Calu3 (cell line): ENCODE measurements at regions not wholly inside any gene's neighbourhood (a gene's known extent, or its start where the extent isn't known, plus 50 kb on each side); places are given as distances from the start of the nearest gene placed in this dataset.

ENCODE experiments used
- BruUV-seq: library from RNA; stranded (reverse); fragments of 400-500 nt; replicated peaks from 2 replicates; lab custom pipeline; 2021; lab: Mats Ljungman, UMichigan
- CTCF ChIA-PET: fragments of 300-600 bp; sonication (Branson Sonifier 250); formaldehyde crosslinking; loops from one replicate; lab custom pipeline; 2022; ENCODE audit warnings: antibody characterized with exemption; lab: Charles Lee
- DNase-seq: peaks from one replicate; pipeline ENCODE4 v3.0.0; 2022
- H3K27ac Mint-ChIP-seq: one replicate; pipeline ENCODE4 v1.8.0; 2022; ENCODE audit warnings: mixed read lengths; ENCODE audit not compliant: unreplicated experiment
- H3K27me3 Mint-ChIP-seq: one replicate; pipeline ENCODE4 v1.8.0; 2022; ENCODE audit warnings: mixed read lengths; ENCODE audit not compliant: unreplicated experiment
- H3K36me3 Mint-ChIP-seq: one replicate; pipeline ENCODE4 v1.8.0; 2022; ENCODE audit warnings: mild to moderate bottlenecking, moderate library complexity, mixed read lengths; ENCODE audit not compliant: insufficient read depth, unreplicated experiment
- H3K4me1 Mint-ChIP-seq: one replicate; pipeline ENCODE4 v1.8.0; 2022; ENCODE audit warnings: mild to moderate bottlenecking, low read depth, mixed read lengths; ENCODE audit not compliant: unreplicated experiment
- H3K4me3 Mint-ChIP-seq: one replicate; pipeline ENCODE4 v1.8.0; 2022; ENCODE audit warnings: mild to moderate bottlenecking, low read depth, moderate library complexity, mixed read lengths; ENCODE audit not compliant: unreplicated experiment
- H3K9me3 Mint-ChIP-seq: one replicate; pipeline ENCODE4 v1.8.0; 2022; ENCODE audit warnings: low read depth, mixed read lengths; ENCODE audit not compliant: unreplicated experiment
- CTCF ChIP-seq: fragments of 200-600 bp; IDR thresholded peaks from one replicate; pipeline ENCODE4 v1.8.0; 2022; ENCODE audit warnings: antibody characterized with exemption; ENCODE audit not compliant: unreplicated experiment
- intact Hi-C: fragments of 100-400 bp; cut with micrococcal nuclease; formaldehyde crosslinking; loops from one replicate; pipeline ENCODE4 v1.10.0; 2022; ENCODE audit not compliant: unreplicated experiment

GRCh38 chr12:114221136-114221833, 184.7 kb downstream of the TBX5 start:
- CTCF ChIA-PET, result no interaction called here
- TF ChIP-seq CTCF, result no peak
- H3K27ac Mint-ChIP-seq, result no peak overlapping the region
- DNase-seq, result no peak
- no peaks in the 10 kb centered on the region for H3K4me1 Mint-ChIP-seq
- H3K27me3 Mint-ChIP-seq, result no peaks in the 10 kb centered on the region
- peaks cover 20% of the 10 kb centered on the region for H3K9me3 Mint-ChIP-seq
- H3K4me3 Mint-ChIP-seq, result no peak overlapping the region
- intact Hi-C loops, result no loop called here
- BruUV-seq, result no TSS peak
- no peaks in the 10 kb centered on the region for H3K36me3 Mint-ChIP-seq

- H3K36me3 Mint-ChIP-seq, result no peaks in the 10 kb centered on the region
- H3K27me3 Mint-ChIP-seq, result no peaks in the 10 kb centered on the region
- no peak for DNase-seq
- CTCF ChIA-PET, result no interaction called here
- no peak overlapping the region for H3K27ac Mint-ChIP-seq
- H3K4me3 Mint-ChIP-seq, result no peak overlapping the region
- peaks cover 20% of the 10 kb centered on the region for H3K9me3 Mint-ChIP-seq
- TF ChIP-seq CTCF, result no peak
- no TSS peak for BruUV-seq
- H3K4me1 Mint-ChIP-seq, result no peaks in the 10 kb centered on the region
- intact Hi-C loops, result no loop called here
Observed at GRCh38 chr12:114220311-114220710, 185.6 kb downstream of the TBX5 start.

- Mint-ChIP-seq H3K4me3 (no peak overlapping the region), H3K27me3 (no peaks in the 10 kb centered on the region), H3K36me3 (no peaks in the 10 kb centered on the region), H3K27ac (no peak overlapping the region), H3K4me1 (no peaks in the 10 kb centered on the region), H3K9me3 (peaks cover 16% of the 10 kb centered on the region)
- intact Hi-C loops, result no loop called here
- TF ChIP-seq CTCF, result no peak
- BruUV-seq, result no TSS peak
- no peak for DNase-seq
- CTCF ChIA-PET, result no interaction called here
Observed at GRCh38 chr12:114218136-114218535, 187.8 kb downstream of the TBX5 start.

- no TSS peak for BruUV-seq
- Mint-ChIP-seq H3K4me3 (no peak overlapping the region), H3K4me1 (no peaks in the 10 kb centered on the region), H3K36me3 (no peaks in the 10 kb centered on the region), H3K27ac (no peak overlapping the region), H3K27me3 (no peaks in the 10 kb centered on the region), H3K9me3 (peaks cover 17% of the 10 kb centered on the region)
- no peak for DNase-seq
- CTCF ChIA-PET, result no interaction called here
- TF ChIP-seq CTCF, result no peak
- intact Hi-C loops, result no loop called here
Observed at GRCh38 chr12:114215746-114216145, 190.2 kb downstream of the TBX5 start.
